GM18868 (cell line): ENCODE measurements at regions not wholly inside any gene's neighbourhood (a gene's known extent, or its start where the extent isn't known, plus 50 kb on each side); places are given as distances from the start of the nearest gene placed in this dataset.
"Not testable (repeated sequence)": the region's sequence is repeated elsewhere in the genome, so short reads cannot be mapped to it uniquely, and the experiment has no call there.

ENCODE experiments used
- ATAC-seq: cut with Tn5 transposase; IDR thresholded peaks from one replicate; pipeline ENCODE4 v1.9.1; 2021; ENCODE audit warnings: mild to moderate bottlenecking, moderate library complexity; ENCODE audit not compliant: unreplicated experiment

DNA sequence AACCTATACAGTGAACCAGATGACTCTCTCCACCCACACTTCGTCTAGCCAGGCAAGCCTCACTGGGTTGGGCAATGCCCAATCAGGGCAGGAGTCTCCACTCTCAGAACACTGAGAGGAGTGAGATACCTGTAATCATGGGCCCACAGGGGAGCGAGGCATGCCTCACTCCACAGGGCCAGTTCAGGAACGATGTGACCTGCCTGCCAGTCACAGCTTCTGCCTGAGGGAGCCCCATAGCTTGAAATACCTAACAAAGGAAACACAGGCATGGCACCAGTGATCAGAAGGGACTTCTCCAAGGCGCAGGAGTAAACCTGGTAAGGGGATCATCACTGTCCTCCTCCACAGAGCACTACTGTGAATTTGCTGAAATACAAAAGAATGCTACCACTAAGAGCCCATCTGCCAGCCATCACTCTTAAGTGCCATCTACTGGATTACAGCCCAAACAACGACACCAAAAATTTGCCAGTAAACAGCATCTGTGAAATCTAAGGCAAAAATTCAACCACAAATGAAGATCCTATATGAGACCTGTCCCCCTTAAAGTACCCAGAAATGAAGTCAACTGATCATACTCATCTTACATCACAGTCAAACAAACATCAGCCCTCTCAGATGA is 689.9 kb upstream of the SEMA6D start:
- no peak for ATAC-seq

DNA sequence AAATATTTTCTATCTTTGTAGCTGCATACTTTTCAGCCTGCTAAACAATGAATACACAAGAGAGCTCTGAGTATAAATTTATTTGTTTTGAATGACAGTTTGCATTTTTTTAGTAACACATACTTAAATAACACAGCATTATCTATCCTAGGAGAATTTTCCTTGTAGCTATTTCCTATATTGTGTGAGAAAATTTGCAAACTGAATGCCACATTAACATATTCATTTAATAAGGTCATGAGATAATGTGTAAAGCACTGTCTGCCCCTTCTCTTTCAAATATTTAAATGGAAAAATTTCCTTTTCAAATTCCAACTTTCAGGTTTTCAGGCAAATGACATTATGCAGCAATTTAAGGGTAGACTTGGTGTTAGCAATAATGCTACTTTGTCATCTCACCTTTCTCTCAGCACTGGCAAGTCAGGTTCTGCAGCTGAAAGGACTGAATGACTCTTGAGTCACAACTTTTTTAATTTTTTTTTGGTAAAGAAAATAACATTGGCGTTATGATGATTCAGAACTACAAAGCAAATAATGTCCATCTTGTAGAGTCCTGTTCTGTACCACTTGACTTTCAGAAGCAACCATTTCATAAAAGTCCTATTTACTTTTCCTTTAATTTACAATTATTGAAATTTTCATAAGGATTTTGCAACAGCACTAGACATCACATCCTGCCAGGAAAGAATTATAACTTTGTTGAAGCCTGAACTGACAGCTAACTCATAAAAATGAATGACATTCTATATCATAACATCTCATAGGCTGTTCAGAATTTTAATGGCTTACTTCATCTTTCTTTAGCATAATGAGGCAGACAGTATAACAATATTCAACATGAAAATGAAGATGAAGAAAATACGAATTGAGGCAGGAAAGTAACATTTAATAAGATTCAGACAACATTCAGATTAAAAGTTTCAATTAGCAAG is 681.6 kb upstream of the SEMA6D start:
- ATAC-seq: no peak

DNA sequence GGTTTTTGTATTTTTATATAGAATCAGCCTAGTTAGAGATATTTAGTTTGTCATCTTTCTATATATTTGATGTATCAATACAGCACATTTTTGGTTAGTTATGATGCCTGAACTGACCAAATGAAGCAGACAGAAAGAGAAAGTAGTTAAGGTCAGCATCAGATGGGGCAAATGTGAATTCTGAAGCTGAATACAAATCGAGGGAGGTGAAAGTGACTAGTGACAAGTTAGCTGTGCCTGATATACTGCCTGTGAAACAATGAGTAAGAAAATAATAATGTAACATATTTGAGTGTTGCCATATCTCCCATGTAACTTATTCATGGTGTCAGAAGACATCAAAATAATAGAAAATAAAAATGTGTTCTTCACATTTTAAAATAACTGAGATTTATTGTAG is 680.3 kb upstream of the SEMA6D start:
- peak; percentile 94 for ATAC-seq

DNA sequence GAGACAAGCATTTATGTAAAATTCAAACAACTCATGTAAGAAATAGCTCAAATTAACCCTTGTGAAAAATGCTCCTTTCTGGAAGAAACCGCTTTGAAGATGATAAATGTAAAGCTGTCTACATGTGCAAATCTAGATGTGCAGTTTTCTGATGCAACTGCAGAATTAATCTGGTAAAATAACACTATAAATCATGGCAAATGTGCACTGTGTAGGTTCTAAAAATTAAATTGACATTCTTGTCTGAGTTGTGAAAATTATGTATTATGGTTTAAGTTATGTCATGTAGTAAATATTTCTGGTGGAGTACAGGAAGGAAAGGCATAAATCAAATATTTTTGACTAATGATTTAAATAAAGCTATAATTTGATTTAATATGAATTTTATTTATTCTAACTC is 678.1 kb upstream of the SEMA6D start:
- no peak for ATAC-seq

DNA sequence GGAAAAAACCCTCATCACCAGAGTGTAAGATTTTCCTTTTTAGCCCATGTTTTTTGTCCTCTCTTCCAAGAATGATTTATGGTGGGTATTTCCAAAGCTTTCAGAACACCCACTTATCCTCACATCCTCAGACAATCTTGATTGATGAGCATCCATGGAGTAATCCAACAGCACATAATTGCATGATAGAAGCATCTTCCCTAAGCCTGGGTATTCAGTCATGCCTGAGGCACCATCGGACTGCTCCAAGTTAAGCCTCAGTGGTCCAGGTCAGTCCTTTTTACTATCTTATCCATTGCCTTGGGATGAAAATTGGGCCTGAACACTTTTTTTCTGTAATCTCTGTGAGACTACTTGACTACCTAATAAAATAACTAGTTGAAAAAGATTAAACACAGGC is 676.0 kb upstream of the SEMA6D start:
- ATAC-seq: no peak

DNA sequence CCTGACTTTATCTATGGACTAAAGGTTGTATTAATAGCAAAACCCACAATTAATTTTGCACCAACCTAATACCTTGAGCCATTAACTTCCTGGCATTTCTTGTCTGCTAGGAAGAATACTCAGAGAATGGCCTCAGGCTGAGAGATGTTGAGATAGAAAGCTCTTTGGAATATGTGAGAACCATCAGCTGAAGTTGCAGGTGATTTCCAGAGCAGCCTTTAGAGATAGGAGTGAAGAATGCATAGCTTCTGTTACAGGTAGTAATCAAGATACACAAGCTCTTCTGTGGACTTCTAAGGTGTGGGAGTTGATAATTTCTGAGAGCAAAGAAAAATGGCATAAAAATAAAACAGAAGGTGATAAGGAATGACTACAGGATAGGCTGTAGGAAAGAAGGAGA is 669.3 kb upstream of the SEMA6D start:
- not testable (repeated sequence) for ATAC-seq

DNA sequence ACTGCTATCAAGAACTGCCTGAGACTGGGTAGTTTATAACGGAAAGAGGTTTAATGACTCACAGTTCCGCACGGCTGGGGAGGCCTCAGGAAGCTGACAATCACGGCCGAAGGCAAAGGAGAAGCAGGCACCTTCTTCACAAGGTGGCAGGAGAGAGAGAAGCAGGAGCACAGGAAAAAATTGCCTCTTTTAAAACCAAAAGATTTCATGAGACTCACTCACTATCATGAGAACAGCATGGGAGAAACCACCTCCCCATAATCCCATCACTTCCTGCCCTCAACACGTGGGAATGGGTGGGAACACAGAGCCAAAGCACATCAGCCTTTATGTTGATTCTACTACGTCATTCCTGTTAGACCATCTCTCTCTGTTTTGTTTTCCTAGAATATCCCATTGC is 650.9 kb upstream of the SEMA6D start:
- ATAC-seq: no peak

DNA sequence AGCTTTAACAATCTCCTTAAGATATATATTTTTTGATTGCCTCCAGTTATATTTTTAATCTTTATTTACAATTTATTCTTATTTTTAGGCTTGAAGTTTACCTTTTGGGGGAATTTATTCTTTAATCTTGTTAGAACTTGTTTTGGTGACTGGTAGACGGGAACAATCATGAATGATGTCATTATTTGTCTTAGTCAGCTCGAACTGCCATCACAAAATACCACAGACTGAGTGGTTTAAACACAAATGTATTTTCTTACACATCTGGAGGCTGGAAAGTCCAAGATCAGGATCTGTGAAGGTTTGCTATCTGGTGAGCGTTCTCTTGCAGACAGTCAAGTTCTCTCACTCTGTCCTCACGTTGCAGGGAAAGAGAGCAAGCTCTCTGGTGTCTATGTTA is 639.5 kb upstream of the SEMA6D start:
- ATAC-seq: not testable (repeated sequence)

DNA sequence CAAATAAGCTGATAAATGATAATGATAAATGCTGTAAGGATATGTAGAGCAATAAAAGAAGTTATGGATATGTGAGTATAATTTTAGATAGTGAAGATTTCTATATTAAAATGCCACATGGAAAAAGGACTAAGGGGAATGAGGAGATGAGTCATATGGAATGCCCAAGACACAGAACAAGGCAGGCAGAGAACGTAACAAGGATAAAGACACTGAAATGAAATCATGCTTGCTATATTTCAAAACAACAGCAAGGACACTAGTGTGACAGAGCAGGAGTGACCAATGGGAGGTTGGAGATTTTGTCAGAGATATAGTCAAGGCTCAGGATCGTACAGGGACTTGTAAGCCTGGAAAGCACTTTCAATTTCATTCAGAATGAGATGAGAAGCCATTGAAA is 621.5 kb upstream of the SEMA6D start:
- ATAC-seq: no peak

DNA sequence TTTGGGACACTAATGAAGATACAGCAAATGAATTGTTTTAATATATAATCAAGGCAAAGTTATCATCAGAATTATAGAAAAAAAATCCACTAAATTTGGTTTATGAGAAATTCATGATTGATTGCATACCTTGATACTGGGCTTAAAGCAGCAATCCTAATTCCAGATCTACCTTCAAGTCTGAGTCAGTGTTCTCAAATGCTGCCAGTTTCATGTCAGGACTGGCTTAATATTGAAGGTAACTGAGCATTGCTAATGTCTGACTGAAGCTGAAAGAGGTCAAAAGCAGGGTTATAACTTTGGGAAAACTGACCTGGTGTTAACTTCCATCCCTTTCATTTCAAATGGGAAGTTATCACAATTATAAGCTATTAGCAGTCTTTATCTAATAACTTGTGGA is 618.8 kb upstream of the SEMA6D start:
- not testable (repeated sequence) for ATAC-seq

DNA sequence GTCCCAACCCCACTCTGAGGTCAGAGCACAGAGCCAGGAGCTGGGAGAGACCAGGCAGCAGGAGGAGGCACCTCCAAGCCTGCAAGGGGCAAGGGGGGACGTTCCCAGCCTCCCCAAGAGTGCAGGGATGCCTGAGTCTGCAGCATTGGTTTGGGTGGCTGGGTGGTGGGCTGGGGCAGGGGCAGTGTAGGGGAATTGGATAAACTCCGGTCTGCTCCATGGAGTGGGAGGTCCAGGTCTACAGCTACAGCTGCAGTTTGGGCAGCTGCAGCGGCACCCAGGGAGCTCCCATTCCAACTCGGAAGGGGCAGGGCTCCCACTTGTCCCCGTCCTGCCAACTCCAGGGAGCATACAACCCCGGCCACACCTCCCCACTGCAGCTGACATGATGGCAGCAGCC is 617.5 kb upstream of the SEMA6D start:
- ATAC-seq: not testable (repeated sequence)

DNA sequence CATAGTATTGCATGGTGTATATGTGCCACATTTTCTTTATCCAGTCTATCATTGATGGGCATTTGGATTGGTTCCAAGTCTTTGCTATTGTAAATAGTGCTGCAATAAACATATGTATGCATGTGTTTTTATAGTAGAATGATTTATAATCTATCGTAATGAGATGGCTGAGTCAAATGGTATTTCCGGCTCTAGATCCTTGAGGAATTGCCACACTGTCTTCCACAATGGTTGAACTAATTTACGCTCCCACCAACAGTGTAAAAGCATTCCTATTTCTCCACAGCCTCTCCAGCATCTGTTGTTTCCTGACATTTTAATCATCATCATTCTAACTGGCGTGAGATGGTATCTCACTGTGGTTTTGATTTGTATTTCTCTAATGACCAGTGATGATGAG is 608.5 kb upstream of the SEMA6D start:
- not testable (repeated sequence) for ATAC-seq

DNA sequence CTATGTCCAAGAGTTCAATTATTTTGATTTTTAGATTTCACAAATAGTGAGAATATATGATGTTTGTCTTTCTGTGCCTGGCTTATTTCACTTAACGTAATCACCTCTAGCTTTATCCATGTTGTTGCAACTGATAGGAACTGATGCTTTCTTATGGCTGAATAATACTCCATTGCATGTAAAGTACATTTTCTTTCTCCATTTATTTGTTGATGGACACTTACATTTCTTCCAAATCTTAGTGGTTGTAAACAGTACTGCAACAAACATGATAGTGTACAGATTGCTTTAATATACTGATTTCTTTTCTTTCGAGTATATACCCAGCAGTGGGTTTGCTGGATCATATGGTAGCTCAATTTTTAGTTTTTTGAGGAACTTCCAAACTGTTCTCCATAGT is 600.6 kb upstream of the SEMA6D start:
- no peak for ATAC-seq

DNA sequence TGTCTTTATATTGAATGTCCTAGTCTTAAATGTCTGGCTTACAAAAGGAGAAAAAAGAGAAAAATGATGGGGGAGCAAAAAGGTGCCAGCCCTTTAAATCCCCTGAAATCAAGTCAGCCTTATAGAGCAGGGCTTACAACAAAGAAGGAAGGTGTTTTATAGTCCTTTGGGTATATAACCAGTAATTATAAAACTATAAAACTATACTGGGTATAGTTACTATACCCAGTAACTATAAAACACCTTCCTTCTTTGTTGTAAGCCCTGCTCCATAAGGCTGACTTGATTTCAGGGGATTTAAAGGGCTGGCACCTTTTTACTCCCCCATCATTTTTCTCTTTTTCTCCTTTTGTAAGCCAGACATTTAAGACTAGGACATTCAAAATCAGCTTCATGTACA is 598.0 kb upstream of the SEMA6D start:
- ATAC-seq: no peak

DNA sequence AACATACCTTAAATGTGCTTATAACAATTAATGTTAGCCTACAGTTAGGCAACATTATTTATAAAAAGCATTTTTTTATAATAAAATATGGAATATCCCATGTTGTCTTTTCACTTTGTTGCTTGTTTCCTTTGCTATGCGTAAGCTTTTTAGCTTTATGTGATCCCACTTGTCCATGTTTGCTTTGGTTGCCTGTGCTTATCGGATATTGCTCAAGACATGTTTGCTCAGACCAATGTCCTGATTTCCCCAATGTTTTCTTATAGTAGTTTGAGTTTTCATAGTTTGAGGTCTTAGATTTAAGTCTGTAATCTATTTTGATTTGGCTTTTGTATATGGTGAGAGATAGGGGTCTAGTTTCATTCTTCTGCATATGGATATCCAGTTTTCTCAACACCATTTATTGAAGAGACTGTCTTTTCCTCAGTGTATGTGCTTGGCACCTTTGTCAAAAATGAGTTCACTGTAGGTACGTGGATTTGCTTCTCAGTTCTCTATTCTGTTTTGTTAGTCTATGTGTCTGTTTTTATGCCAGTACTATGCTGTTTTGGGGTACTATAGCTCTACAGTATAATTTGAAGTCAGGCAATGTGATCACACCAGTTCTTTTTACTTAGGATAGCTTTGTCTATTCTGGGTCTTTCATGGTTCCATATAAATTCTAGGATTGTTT is 592.7 kb upstream of the SEMA6D start:
- ATAC-seq: no peak

DNA sequence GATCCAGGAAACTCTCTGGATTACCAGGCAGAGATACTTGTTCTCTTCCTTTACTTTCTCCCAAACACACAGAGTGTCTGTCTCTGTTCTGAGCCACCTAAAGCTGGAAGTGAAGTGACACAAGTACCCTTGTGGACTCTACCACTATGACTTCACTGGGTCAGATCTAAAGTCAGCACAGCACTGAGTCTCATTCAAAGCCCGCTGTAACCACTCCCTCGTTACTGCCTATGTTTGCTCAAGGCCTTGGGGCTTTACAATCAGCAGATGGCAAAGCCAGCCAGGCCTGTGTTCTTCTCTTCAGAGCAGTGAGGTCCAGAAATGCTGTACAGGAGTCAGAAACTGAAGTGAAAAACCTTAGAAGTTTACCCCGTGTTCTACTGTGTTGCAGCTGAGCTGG is 588.3 kb upstream of the SEMA6D start:
- ATAC-seq: no peak

DNA sequence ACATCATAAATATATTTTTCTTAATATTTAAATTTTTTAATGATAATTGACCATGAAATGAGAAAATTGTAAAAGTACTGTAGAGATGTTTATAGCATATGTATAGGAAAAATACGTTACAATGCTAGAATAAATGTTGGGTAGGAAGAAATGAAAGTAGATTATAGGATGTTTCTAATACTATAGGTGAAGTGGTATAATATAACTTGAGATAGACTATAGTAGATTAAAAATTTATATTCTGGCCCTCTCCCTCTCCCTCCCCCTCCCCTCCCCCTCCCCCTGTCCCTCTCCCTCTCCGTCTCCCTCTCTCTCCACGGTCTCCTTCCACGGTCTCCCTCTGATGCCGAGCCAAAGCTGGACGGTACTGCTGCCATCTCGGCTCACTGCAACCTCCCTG is 585.9 kb upstream of the SEMA6D start:
- ATAC-seq: not testable (repeated sequence)

DNA sequence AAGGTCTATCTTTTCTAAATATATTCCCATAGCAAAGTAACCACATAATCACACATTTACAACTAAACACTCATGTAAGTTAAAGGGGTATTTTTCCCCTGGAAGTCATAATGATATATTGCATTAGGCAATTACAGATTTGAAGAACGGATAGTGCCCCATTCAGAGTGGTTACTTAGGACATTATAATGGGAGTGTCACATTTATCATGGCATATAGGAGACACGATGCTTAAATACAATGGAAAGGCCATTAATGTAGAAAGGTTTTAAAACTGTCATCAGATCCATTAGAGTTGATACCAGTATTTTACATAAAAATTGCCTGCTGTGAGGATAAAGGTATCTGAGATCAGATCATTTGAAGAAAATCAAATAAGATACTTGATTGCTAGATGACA is 582.0 kb upstream of the SEMA6D start:
- ATAC-seq: no peak

DNA sequence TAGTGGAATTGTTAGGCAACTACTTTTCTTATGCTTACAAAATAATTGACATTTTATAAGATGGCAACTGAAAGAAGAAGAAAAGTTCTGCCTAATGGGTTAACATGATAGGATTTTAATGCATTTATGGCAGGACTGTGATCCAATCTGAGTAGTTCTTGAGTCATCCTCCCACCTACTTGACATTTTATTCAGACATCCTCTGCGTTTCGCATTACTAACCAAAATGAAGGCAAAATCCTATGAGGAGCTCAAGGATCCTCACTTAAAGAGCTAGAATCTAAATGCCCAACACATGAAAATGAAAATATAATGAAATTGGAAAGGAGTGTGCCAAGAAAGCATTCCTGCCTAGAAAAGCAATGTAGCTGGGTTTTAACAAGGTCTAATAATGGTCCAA is 581.1 kb upstream of the SEMA6D start:
- no peak for ATAC-seq

DNA sequence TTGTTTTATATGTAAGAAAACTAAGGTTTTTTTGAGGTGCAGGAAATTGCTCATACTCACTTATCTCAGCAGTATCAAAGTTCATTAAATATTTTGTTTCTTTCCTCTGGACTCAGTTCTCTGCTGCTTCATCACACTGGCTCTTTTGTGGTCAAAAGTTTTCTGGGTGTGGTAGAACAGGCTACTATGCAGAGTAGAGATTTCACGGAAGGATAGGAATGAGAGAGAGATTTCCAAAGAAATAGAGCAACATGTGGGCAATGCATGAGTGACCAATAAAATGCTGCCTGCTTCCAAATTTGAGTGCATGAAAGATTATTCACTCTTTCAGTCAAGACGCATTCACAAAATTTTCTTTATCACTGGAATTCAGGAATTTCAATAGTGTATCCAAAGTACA is 577.3 kb upstream of the SEMA6D start:
- no peak for ATAC-seq

DNA sequence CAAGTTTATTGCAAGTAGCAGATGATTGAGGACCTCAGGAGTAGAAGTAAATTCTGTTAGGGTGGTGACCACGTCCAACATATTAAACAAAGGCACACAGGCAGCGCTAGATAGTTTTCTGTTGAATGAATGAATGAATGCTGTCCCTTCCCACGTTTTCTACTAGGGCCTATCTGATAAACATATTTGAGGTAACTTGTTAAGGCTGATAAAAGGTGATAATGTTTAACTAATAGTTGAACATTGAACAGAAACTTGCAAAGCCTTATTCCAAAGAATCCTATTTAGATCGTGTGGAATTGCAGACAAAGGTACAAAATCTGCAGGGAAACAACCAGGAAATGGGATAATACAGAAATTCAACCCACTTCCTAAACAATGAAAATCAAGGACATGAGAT is 559.5 kb upstream of the SEMA6D start:
- no peak for ATAC-seq

DNA sequence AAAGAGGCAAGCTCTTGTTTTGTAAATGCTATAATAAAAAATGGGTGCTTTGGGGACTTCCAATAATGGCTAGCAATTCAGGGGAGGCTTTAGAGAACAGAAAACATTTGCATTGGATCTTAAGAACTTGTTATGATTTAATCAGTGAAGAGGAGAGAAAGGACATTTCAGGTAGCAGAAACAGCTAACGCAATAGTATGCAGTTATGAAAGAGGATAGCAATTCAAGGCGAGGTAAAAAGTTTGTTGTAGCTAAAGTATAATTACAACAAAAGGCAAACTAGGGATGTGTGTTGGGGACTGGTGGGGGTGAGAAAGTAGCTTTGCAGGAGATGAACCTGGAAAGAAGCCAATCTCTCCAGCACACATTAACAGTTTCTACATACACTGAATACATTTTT is 558.7 kb upstream of the SEMA6D start:
- ATAC-seq: no peak
